ENCODE measurements at regions not wholly inside any gene's neighbourhood (a gene's known extent, or its start where the extent isn't known, plus 50 kb on each side); places are given as distances from the start of the nearest gene placed in this dataset.

GRCh38 chr2:11099122-11100065 lies 55.9 kb upstream of the SLC66A3 start (continued):
- TF ChIP-seq ZC3H10 (CRISPR knock-in tag; IDR thresholded peaks at IDR 0.05) (no peak), ZNF565 (CRISPR knock-in tag; conservative IDR thresholded peaks at IDR 0.05; ENCODE audit: low read depth) (no peak), PPARA (CRISPR knock-in tag; IDR thresholded peaks at IDR 0.05; ENCODE audit: borderline replicate concordance) (no peak), BACH2 (CRISPR knock-in tag; IDR thresholded peaks at IDR 0.05; ENCODE audit: borderline replicate concordance) (no peak), ZFP3 (CRISPR knock-in tag; IDR thresholded peaks at IDR 0.05) (no peak), ZFP30 (CRISPR knock-in tag; IDR thresholded peaks at IDR 0.05) (no peak), CSDC2 (CRISPR knock-in tag; IDR thresholded peaks at IDR 0.05) (no peak)
- TF ChIP-seq, protein P1, sequence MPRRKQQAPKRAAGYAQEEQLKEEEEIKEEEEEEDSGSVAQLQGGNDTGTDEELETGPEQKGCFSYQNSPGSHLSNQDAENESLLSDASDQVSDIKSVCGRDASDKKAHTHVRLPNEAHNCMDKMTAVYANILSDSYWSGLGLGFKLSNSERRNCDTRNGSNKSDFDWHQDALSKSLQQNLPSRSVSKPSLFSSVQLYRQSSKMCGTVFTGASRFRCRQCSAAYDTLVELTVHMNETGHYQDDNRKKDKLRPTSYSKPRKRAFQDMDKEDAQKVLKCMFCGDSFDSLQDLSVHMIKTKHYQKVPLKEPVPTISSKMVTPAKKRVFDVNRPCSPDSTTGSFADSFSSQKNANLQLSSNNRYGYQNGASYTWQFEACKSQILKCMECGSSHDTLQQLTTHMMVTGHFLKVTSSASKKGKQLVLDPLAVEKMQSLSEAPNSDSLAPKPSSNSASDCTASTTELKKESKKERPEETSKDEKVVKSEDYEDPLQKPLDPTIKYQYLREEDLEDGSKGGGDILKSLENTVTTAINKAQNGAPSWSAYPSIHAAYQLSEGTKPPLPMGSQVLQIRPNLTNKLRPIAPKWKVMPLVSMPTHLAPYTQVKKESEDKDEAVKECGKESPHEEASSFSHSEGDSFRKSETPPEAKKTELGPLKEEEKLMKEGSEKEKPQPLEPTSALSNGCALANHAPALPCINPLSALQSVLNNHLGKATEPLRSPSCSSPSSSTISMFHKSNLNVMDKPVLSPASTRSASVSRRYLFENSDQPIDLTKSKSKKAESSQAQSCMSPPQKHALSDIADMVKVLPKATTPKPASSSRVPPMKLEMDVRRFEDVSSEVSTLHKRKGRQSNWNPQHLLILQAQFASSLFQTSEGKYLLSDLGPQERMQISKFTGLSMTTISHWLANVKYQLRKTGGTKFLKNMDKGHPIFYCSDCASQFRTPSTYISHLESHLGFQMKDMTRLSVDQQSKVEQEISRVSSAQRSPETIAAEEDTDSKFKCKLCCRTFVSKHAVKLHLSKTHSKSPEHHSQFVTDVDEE (CRISPR knock-in tag; IDR thresholded peaks at IDR 0.05) = no peak
- TF ChIP-seq, protein P2, sequence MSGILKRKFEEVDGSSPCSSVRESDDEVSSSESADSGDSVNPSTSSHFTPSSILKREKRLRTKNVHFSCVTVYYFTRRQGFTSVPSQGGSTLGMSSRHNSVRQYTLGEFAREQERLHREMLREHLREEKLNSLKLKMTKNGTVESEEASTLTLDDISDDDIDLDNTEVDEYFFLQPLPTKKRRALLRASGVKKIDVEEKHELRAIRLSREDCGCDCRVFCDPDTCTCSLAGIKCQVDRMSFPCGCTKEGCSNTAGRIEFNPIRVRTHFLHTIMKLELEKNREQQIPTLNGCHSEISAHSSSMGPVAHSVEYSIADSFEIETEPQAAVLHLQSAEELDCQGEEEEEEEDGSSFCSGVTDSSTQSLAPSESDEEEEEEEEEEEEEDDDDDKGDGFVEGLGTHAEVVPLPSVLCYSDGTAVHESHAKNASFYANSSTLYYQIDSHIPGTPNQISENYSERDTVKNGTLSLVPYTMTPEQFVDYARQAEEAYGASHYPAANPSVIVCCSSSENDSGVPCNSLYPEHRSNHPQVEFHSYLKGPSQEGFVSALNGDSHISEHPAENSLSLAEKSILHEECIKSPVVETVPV (CRISPR knock-in tag; IDR thresholded peaks at IDR 0.05) = no peak

GRCh38 chr2:11100130-11100529 lies 55.1 kb upstream of the SLC66A3 start:
- no peak for TF ChIP-seq PPARA (CRISPR knock-in tag; IDR thresholded peaks at IDR 0.05; ENCODE audit: borderline replicate concordance)
- no peak for TF ChIP-seq ARNTL (CRISPR knock-in tag; IDR thresholded peaks at IDR 0.05; ENCODE audit: borderline replicate concordance, low read depth)
- TF ChIP-seq, protein P3, sequence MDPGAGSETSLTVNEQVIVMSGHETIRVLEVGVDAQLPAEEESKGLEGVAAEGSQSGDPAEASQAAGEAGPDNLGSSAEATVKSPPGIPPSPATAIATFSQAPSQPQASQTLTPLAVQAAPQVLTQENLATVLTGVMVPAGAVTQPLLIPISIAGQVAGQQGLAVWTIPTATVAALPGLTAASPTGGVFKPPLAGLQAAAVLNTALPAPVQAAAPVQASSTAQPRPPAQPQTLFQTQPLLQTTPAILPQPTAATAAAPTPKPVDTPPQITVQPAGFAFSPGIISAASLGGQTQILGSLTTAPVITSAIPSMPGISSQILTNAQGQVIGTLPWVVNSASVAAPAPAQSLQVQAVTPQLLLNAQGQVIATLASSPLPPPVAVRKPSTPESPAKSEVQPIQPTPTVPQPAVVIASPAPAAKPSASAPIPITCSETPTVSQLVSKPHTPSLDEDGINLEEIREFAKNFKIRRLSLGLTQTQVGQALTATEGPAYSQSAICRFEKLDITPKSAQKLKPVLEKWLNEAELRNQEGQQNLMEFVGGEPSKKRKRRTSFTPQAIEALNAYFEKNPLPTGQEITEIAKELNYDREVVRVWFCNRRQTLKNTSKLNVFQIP (CRISPR knock-in tag; IDR thresholded peaks at IDR 0.05; ENCODE audit: borderline replicate concordance, low read depth) = no peak
- TF ChIP-seq, protein P4, sequence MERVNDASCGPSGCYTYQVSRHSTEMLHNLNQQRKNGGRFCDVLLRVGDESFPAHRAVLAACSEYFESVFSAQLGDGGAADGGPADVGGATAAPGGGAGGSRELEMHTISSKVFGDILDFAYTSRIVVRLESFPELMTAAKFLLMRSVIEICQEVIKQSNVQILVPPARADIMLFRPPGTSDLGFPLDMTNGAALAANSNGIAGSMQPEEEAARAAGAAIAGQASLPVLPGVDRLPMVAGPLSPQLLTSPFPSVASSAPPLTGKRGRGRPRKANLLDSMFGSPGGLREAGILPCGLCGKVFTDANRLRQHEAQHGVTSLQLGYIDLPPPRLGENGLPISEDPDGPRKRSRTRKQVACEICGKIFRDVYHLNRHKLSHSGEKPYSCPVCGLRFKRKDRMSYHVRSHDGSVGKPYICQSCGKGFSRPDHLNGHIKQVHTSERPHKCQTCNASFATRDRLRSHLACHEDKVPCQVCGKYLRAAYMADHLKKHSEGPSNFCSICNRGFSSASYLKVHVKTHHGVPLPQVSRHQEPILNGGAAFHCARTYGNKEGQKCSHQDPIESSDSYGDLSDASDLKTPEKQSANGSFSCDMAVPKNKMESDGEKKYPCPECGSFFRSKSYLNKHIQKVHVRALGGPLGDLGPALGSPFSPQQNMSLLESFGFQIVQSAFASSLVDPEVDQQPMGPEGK (CRISPR knock-in tag; IDR thresholded peaks at IDR 0.05; ENCODE audit: borderline replicate concordance) = no peak
- no peak for TF ChIP-seq CSDC2 (CRISPR knock-in tag; IDR thresholded peaks at IDR 0.05)
- TF ChIP-seq ZFP30 (CRISPR knock-in tag; IDR thresholded peaks at IDR 0.05) = no peak
- no peak for TF ChIP-seq OSR1 (CRISPR knock-in tag; IDR thresholded peaks at IDR 0.05)
- TF ChIP-seq, protein P2 (CRISPR knock-in tag; IDR thresholded peaks at IDR 0.05) = no peak
- TF ChIP-seq, protein P1 (CRISPR knock-in tag; IDR thresholded peaks at IDR 0.05) = no peak
- TF ChIP-seq BACH2 (CRISPR knock-in tag; IDR thresholded peaks at IDR 0.05; ENCODE audit: borderline replicate concordance) = no peak
- TF ChIP-seq ZC3H10 (CRISPR knock-in tag; IDR thresholded peaks at IDR 0.05) = no peak
- TF ChIP-seq CREB5 (CRISPR knock-in tag; IDR thresholded peaks at IDR 0.05; ENCODE audit: low read depth) = no peak
- TF ChIP-seq ZNF8 (CRISPR knock-in tag; IDR thresholded peaks at IDR 0.05) = no peak
- no peak for ATAC-seq

Measured in SK-N-SH treated with all-trans-retinoic acid at 6 μM for 48 hours (cell line).